Large intestine (tissue), 3 donors: ENCODE measurements at regions not wholly inside any gene's neighbourhood (a gene's known extent, or its start where the extent isn't known, plus 50 kb on each side); places are given as distances from the start of the nearest gene placed in this dataset.
A peak's percentile ranks its signal among the peaks of the same experiment; 100 is the strongest.
"Not testable (repeated sequence)": the region's sequence is repeated elsewhere in the genome, so short reads cannot be mapped to it uniquely, and the experiment has no call there.

Experiments used
- DNase-seq, 2 donors: peaks; one replicate each; pipeline versions ENCODE4 v3.0.0 to v3.0.0-alpha.2; 2013
- H3K27ac ChIP-seq: one replicate; pipeline ENCODE4 v1.5.1; 2013; ENCODE audit warnings: low read length
- H3K27me3 ChIP-seq: 2 replicates; pipeline ENCODE4 v1.6.1; 2013; ENCODE audit warnings: low read length; ENCODE audit not compliant: control insufficient read depth, insufficient read depth
- H3K36me3 ChIP-seq: 2 replicates; pipeline ENCODE4 v1.6.1; 2013; ENCODE audit warnings: low read length; ENCODE audit not compliant: control insufficient read depth, insufficient read depth
- H3K4me1 ChIP-seq: one replicate; pipeline ENCODE4 v1.6.1; 2013; ENCODE audit warnings: low read length; ENCODE audit not compliant: control insufficient read depth, insufficient read depth
- H3K4me3 ChIP-seq: one replicate; pipeline ENCODE4 v1.5.1; 2013; ENCODE audit warnings: low read length
- H3K9me3 ChIP-seq: one replicate; pipeline ENCODE4 v1.6.1; 2013; ENCODE audit warnings: mild to moderate bottlenecking, low read depth, low read length, moderate library complexity; ENCODE audit not compliant: control insufficient read depth
- WGBS: methylation state at CpG from one replicate; pipeline ENCODE4 v1.1.5; 2013; ENCODE audit warnings: low lambda C conversion rate; ENCODE audit not compliant: insufficient coverage; 5-methylcytosine and 5-hydroxymethylcytosine counted together

GRCh38 chr17:83186751-83187421 is 107.5 kb downstream of the METRNL start:
- Histone ChIP-seq H3K27ac (no peak overlapping the region), H3K4me1 (no peaks in the 10 kb centered on the region), H3K4me3 (no peak overlapping the region), H3K9me3 (no peaks in the 10 kb centered on the region), H3K27me3 (peaks cover 7% of the 10 kb centered on the region), H3K36me3 (no peaks in the 10 kb centered on the region)
- no peak for DNase-seq
- WGBS, result no CpG with 5 or more reads among the region's 3 CpGs

GRCh38 chr17:83187782-83188311 is 108.4 kb downstream of the METRNL start:
- H3K27ac ChIP-seq, result no peak overlapping the region
- H3K4me1 ChIP-seq, result no peaks in the 10 kb centered on the region
- H3K4me3 ChIP-seq, result no peak overlapping the region
- H3K9me3 ChIP-seq, result no peaks in the 10 kb centered on the region
- peaks cover 7% of the 10 kb centered on the region for H3K27me3 ChIP-seq
- DNase-seq, result no peak
- no peaks in the 10 kb centered on the region for H3K36me3 ChIP-seq

- no peaks in the 10 kb centered on the region for H3K4me1 ChIP-seq
- H3K9me3 ChIP-seq, result no peaks in the 10 kb centered on the region
- WGBS, result 93% methylated on average over 5 of the region's 26 CpGs
- peak overlapping the region; percentile 47 for H3K27ac ChIP-seq
- H3K4me3 ChIP-seq, result no peak overlapping the region
- peak; percentile 26 to 44 for DNase-seq
- no peaks in the 10 kb centered on the region for H3K36me3 ChIP-seq
- peaks cover 3% of the 10 kb centered on the region for H3K27me3 ChIP-seq
These were observed 109.9 kb downstream of the METRNL start for GRCh38 chr17:83189044-83190003.

GRCh38 chr17:83190004-83190385 is 110.6 kb downstream of the METRNL start:
- no peaks in the 10 kb centered on the region for H3K36me3 ChIP-seq
- H3K9me3 ChIP-seq, result no peaks in the 10 kb centered on the region
- peaks cover 3% of the 10 kb centered on the region for H3K27me3 ChIP-seq
- no peak overlapping the region for H3K4me3 ChIP-seq
- DNase-seq, result no peak
- H3K27ac ChIP-seq, result peak overlapping the region; percentile 47
- no CpG with 5 or more reads among the region's 12 CpGs for WGBS
- no peaks in the 10 kb centered on the region for H3K4me1 ChIP-seq

GRCh38 chr17:83190601-83191387 is 111.4 kb downstream of the METRNL start:
- Histone ChIP-seq H3K4me1 (no peaks in the 10 kb centered on the region), H3K36me3 (no peaks in the 10 kb centered on the region), H3K4me3 (no peak overlapping the region), H3K27ac (no peak overlapping the region), H3K9me3 (no peaks in the 10 kb centered on the region), H3K27me3 (peaks cover 3% of the 10 kb centered on the region)
- no CpG with 5 or more reads among the region's 21 CpGs for WGBS
- no peak for DNase-seq

- no peak overlapping the region for H3K4me3 ChIP-seq
- H3K9me3 ChIP-seq, result no peaks in the 10 kb centered on the region
- H3K27ac ChIP-seq, result no peak overlapping the region
- H3K36me3 ChIP-seq, result no peaks in the 10 kb centered on the region
- no CpG with 5 or more reads among the region's 11 CpGs for WGBS
- DNase-seq, result no peak
- H3K4me1 ChIP-seq, result no peaks in the 10 kb centered on the region
- peaks cover 3% of the 10 kb centered on the region for H3K27me3 ChIP-seq
These were observed 112.2 kb downstream of the METRNL start for GRCh38 chr17:83191388-83192160.

- Histone ChIP-seq H3K27me3 (peaks cover 3% of the 10 kb centered on the region), H3K36me3 (no peaks in the 10 kb centered on the region), H3K9me3 (no peaks in the 10 kb centered on the region), H3K4me1 (no peaks in the 10 kb centered on the region), H3K27ac (no peak overlapping the region), H3K4me3 (no peak overlapping the region)
- no CpG with 5 or more reads among the region's 13 CpGs for WGBS
- no peak for DNase-seq
These were observed 112.9 kb downstream of the METRNL start for GRCh38 chr17:83192161-83192788.

GRCh38 chr17:83192789-83193335 is 113.5 kb downstream of the METRNL start:
- H3K4me1 ChIP-seq, DNase-seq, H3K36me3 ChIP-seq, H3K27ac ChIP-seq, H3K27me3 ChIP-seq, H3K4me3 ChIP-seq, H3K9me3 ChIP-seq: not testable (repeated sequence)
- WGBS, result no CpG with 5 or more reads among the region's 2 CpGs

- H3K36me3 ChIP-seq, result no peaks in the 10 kb centered on the region
- H3K4me1 ChIP-seq, result no peaks in the 10 kb centered on the region
- DNase-seq, result no peak
- no peak overlapping the region for H3K4me3 ChIP-seq
- peaks cover 3% of the 10 kb centered on the region for H3K27me3 ChIP-seq
- no peaks in the 10 kb centered on the region for H3K9me3 ChIP-seq
- no CpG with 5 or more reads among the region's 13 CpGs for WGBS
- H3K27ac ChIP-seq, result no peak overlapping the region
These were observed 114.2 kb downstream of the METRNL start for GRCh38 chr17:83193336-83194185.
